Calu3 (cell line): ENCODE measurements at regions not wholly inside any gene's neighbourhood (a gene's known extent, or its start where the extent isn't known, plus 50 kb on each side); places are given as distances from the start of the nearest gene placed in this dataset.

Source experiments
- BruUV-seq: library from RNA; stranded (reverse); fragments of 400-500 nt; replicated peaks from 2 replicates; lab custom pipeline; 2021; lab: Mats Ljungman, UMichigan
- CTCF ChIA-PET: fragments of 300-600 bp; sonication (Branson Sonifier 250); formaldehyde crosslinking; loops from one replicate; lab custom pipeline; 2022; ENCODE audit warnings: antibody characterized with exemption; lab: Charles Lee
- DNase-seq: peaks from one replicate; pipeline ENCODE4 v3.0.0; 2022
- H3K27ac Mint-ChIP-seq: one replicate; pipeline ENCODE4 v1.8.0; 2022; ENCODE audit warnings: mixed read lengths; ENCODE audit not compliant: unreplicated experiment
- H3K27me3 Mint-ChIP-seq: one replicate; pipeline ENCODE4 v1.8.0; 2022; ENCODE audit warnings: mixed read lengths; ENCODE audit not compliant: unreplicated experiment
- H3K36me3 Mint-ChIP-seq: one replicate; pipeline ENCODE4 v1.8.0; 2022; ENCODE audit warnings: mild to moderate bottlenecking, moderate library complexity, mixed read lengths; ENCODE audit not compliant: insufficient read depth, unreplicated experiment
- H3K4me1 Mint-ChIP-seq: one replicate; pipeline ENCODE4 v1.8.0; 2022; ENCODE audit warnings: mild to moderate bottlenecking, low read depth, mixed read lengths; ENCODE audit not compliant: unreplicated experiment
- H3K4me3 Mint-ChIP-seq: one replicate; pipeline ENCODE4 v1.8.0; 2022; ENCODE audit warnings: mild to moderate bottlenecking, low read depth, moderate library complexity, mixed read lengths; ENCODE audit not compliant: unreplicated experiment
- H3K9me3 Mint-ChIP-seq: one replicate; pipeline ENCODE4 v1.8.0; 2022; ENCODE audit warnings: low read depth, mixed read lengths; ENCODE audit not compliant: unreplicated experiment
- CTCF ChIP-seq: fragments of 200-600 bp; IDR thresholded peaks from one replicate; pipeline ENCODE4 v1.8.0; 2022; ENCODE audit warnings: antibody characterized with exemption; ENCODE audit not compliant: unreplicated experiment
- intact Hi-C: fragments of 100-400 bp; cut with micrococcal nuclease; formaldehyde crosslinking; loops from one replicate; pipeline ENCODE4 v1.10.0; 2022; ENCODE audit not compliant: unreplicated experiment

GRCh38 chr11:27186580-27186979, 146.0 kb downstream of the BBOX1 start:
- Mint-ChIP-seq H3K4me1 (peaks cover 10% of the 10 kb centered on the region), H3K9me3 (no peaks in the 10 kb centered on the region), H3K27me3 (peaks cover 14% of the 10 kb centered on the region), H3K27ac (no peak overlapping the region), H3K36me3 (no peaks in the 10 kb centered on the region), H3K4me3 (no peak overlapping the region)
- DNase-seq: no peak
- intact Hi-C loops: no loop called here
- no TSS peak for BruUV-seq
- no peak for TF ChIP-seq CTCF
- CTCF ChIA-PET: interaction anchor here (0.6 to 1.4 kb wide), 2 partner anchors 29 to 299 kb away, joined by 3 to 6 read pairs; no protein-coding TSS in a partner anchor

GRCh38 chr11:27184458-27185312, 144.1 kb downstream of the BBOX1 start:
- no peaks in the 10 kb centered on the region for H3K9me3 Mint-ChIP-seq
- H3K27me3 Mint-ChIP-seq: peaks cover 14% of the 10 kb centered on the region
- H3K4me3 Mint-ChIP-seq: no peak overlapping the region
- H3K36me3 Mint-ChIP-seq: no peaks in the 10 kb centered on the region
- H3K27ac Mint-ChIP-seq: no peak overlapping the region
- CTCF ChIA-PET: interaction anchor here (1.0 to 1.8 kb wide), 9 partner anchors 13 to 312 kb away, joined by 3 to 38 read pairs (median 4); partner anchors contain the start of gene LGR4
- no TSS peak for BruUV-seq
- DNase-seq: no peak
- peaks cover 10% of the 10 kb centered on the region for H3K4me1 Mint-ChIP-seq
- no peak for TF ChIP-seq CTCF
- intact Hi-C loops: loop anchor here (1.0 to 5.0 kb wide), 3 partner anchors 112 to 302 kb away; partner anchors contain the start of gene CCDC34

DNA sequence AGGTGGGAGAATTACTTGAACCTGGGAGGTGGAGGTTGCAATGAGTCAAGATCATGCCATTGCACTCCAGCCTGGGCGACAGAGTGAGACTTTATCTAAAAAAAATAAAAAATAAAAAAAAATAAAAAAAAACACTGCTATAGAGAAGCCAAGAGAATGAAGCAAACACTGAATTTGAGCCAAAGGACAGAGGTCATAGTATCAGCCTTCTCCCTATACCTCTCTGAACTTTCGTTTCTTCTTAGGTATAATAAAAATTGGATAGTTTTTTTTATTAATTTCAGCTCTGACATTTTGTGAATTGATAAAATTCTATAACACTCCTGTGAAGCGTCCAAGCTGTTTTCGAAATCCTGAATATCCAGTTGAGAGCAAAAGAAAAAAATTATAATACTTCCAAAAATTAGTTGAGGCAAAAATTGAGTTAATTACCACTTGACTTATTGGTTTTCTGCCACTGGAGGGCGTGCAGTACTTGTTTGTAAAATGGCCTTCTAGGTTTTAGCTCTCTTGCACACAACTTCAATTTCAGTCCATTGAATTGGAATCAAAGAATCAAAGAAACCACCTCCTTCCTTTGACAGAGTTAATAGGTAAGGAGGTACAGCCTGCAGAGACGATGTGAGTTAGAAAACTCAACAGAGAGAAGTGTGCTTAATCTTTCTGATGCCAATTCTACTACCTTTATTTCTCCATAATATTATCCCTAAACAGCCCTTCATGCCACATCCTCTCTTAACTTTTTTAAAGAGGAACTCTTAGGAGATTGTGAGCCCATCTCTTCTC, 143.2 kb downstream of the BBOX1 start:
- no TSS peak for BruUV-seq
- CTCF ChIA-PET: interaction anchor here (0.6 to 1.8 kb wide), 10 partner anchors 14 to 313 kb away, joined by 3 to 38 read pairs (median 4); partner anchors contain the start of gene LGR4
- no peaks in the 10 kb centered on the region for H3K36me3 Mint-ChIP-seq
- H3K27ac Mint-ChIP-seq: no peak overlapping the region
- DNase-seq: peak; percentile 57
- no peaks in the 10 kb centered on the region for H3K9me3 Mint-ChIP-seq
- intact Hi-C loops: loop anchor here (1.0 to 5.0 kb wide), 3 partner anchors 112 to 302 kb away; partner anchors contain the start of gene CCDC34
- peaks cover 14% of the 10 kb centered on the region for H3K27me3 Mint-ChIP-seq
- peaks cover 10% of the 10 kb centered on the region for H3K4me1 Mint-ChIP-seq
- peak; percentile 51 for TF ChIP-seq CTCF
- no peak overlapping the region for H3K4me3 Mint-ChIP-seq

DNA sequence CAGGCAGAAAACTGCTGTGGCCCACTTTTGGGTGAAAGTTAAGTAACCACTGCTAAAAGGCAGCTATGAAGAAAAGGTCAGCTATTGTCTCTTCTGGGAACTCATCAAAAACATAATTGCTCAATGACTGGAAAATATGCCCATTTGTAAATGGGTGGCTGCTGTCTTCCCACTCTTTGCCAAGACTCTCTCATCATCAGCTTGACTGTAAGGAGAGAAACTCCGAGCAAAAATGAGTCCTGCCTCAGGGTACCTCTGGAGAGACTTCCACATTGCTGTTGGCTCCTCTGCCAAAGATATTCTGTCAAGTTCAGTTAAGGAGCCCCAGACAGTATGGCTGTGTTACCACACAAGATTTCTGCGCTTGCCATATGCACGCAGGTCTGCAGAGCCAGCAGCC, 138.7 kb downstream of the BBOX1 start:
- CTCF ChIA-PET: no interaction called here
- H3K4me1 Mint-ChIP-seq: no peaks in the 10 kb centered on the region
- H3K27ac Mint-ChIP-seq: no peak overlapping the region
- BruUV-seq: no TSS peak
- H3K9me3 Mint-ChIP-seq: no peaks in the 10 kb centered on the region
- intact Hi-C loops: no loop called here
- peaks cover 19% of the 10 kb centered on the region for H3K27me3 Mint-ChIP-seq
- no peak for DNase-seq
- H3K36me3 Mint-ChIP-seq: no peaks in the 10 kb centered on the region
- TF ChIP-seq CTCF: no peak
- H3K4me3 Mint-ChIP-seq: no peak overlapping the region
